Astrocyte (in vitro differentiated cells and primary cell): ENCODE measurements at regions not wholly inside any gene's neighbourhood (a gene's known extent, or its start where the extent isn't known, plus 50 kb on each side); places are given as distances from the start of the nearest gene placed in this dataset.

Experiments
- CTCF ChIP-seq: IDR thresholded peaks from 2 replicates; pipeline ENCODE4 v1.5.1; 2011; ENCODE audit warnings: low read depth, mild to moderate bottlenecking, inconsistent platforms, low read length, moderate library complexity; ENCODE audit not compliant: insufficient read depth
- EZH2 ChIP-seq: IDR thresholded peaks from 2 replicates; pipeline ENCODE4 v1.6.1; 2012; ENCODE audit warnings: mild to moderate bottlenecking, low read length, inconsistent platforms; ENCODE audit not compliant: insufficient read depth

- TF ChIP-seq CTCF (no peak), EZH2 (no peak)
These were observed 61.6 kb upstream of the MAP1B start for GRCh38 chr5:72045692-72046091.
